GM12875 (cell line): ENCODE measurements at regions not wholly inside any gene's neighbourhood (a gene's known extent, or its start where the extent isn't known, plus 50 kb on each side); places are given as distances from the start of the nearest gene placed in this dataset.

Experiments used
- H3K4me3 ChIP-seq: one replicate; pipeline ENCODE4 v1.5.1; 2011; ENCODE audit warnings: low read depth, low read length, control low read depth
- TF ChIP-seq, protein P1 (sequence below): IDR thresholded peaks from 2 replicates; pipeline ENCODE4 v1.5.1; 2011; ENCODE audit warnings: low read depth, mild to moderate bottlenecking, control low read depth, inconsistent platforms, low read length, moderate library complexity, borderline replicate concordance; ENCODE audit not compliant: insufficient read depth

GRCh38 chr2:14936426-14936825, 303.9 kb downstream of the LRATD1 start:
- TF ChIP-seq, protein P1, sequence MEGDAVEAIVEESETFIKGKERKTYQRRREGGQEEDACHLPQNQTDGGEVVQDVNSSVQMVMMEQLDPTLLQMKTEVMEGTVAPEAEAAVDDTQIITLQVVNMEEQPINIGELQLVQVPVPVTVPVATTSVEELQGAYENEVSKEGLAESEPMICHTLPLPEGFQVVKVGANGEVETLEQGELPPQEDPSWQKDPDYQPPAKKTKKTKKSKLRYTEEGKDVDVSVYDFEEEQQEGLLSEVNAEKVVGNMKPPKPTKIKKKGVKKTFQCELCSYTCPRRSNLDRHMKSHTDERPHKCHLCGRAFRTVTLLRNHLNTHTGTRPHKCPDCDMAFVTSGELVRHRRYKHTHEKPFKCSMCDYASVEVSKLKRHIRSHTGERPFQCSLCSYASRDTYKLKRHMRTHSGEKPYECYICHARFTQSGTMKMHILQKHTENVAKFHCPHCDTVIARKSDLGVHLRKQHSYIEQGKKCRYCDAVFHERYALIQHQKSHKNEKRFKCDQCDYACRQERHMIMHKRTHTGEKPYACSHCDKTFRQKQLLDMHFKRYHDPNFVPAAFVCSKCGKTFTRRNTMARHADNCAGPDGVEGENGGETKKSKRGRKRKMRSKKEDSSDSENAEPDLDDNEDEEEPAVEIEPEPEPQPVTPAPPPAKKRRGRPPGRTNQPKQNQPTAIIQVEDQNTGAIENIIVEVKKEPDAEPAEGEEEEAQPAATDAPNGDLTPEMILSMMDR: no peak
- H3K4me3 ChIP-seq: no peak overlapping the region

DNA sequence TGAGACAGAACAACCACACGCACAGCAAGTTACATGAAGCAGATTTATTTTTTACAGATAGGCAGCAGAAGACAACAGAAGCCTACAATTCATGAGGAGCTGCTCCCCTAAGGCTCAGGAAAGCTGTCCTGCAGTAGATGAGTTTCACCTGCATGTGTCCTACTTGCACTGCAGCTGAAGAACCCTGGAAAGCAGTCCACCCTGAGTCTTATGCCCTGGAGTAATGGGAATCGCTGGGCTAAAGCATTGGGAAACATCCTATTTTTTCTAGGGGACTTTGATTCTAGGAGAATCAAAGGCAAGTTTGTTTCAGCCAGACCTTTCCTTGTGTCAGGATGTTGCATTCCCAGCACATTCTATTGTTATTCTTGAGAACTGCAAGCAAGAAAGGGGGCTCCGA, 304.8 kb downstream of the LRATD1 start:
- H3K4me3 ChIP-seq: no peak overlapping the region
- TF ChIP-seq, protein P1: no peak

DNA sequence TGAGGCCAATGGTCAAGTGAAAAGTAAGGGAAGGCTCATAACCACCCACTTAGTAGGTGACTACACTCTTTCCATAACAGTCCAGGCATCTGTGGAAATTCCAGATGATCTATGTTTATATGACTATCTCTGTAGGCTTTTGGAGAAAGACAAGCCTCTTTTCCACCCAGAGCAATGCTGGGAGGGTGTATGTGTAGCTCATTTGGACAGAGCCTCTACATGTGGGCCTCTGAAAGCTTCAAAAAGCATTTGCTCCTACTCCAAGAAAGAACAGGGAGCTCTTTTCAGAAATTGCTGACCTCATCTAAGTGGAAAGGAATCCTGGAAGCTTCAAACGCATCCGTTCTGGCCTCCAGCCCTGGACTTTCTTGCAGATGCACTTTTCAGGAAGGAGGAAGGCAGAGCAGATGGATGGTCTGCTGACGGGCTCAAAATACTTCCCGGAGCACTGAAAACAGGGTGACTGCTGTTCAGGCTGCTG, 308.7 kb downstream of the LRATD1 start:
- TF ChIP-seq, protein P1: no peak
- H3K4me3 ChIP-seq: no peak overlapping the region

- TF ChIP-seq, protein P1: no peak
- no peak overlapping the region for H3K4me3 ChIP-seq
Measured at GRCh38 chr2:14942987-14943386, 310.5 kb downstream of the LRATD1 start.

- no peak overlapping the region for H3K4me3 ChIP-seq
- TF ChIP-seq, protein P1: peak; percentile 30; the same call in 1 of the 2 replicates
Measured at GRCh38 chr2:14944562-14945346, 312.2 kb downstream of the LRATD1 start.

- TF ChIP-seq, protein P1: no peak
- no peak overlapping the region for H3K4me3 ChIP-seq
Measured at GRCh38 chr2:14951569-14952285, 319.2 kb downstream of the LRATD1 start.
